Activated CD8-positive, alpha-beta memory T cell treated with anti-CD3 and anti-CD28 coated beads, Interleukin-2, amount 10 ng/mL, durations not matched to agents 7 days and 5 days (primary cell): ENCODE measurements at regions not wholly inside any gene's neighbourhood (a gene's known extent, or its start where the extent isn't known, plus 50 kb on each side); places are given as distances from the start of the nearest gene placed in this dataset.

Experiments
- ATAC-seq: fragments of 150-1000 bp; cut with Tn5 transposase; one replicate; pipeline ENCODE4 v1.10.0; 2021; ENCODE audit warnings: moderate library complexity
- CTCF ChIA-PET: fragments of 350-600 bp; sonication (Branson Sonifier 250); formaldehyde crosslinking; loops from one replicate; lab custom pipeline; 2021; ENCODE audit warnings: antibody characterized with exemption; lab: Charles Lee
- DNase-seq: peaks from one replicate; pipeline ENCODE4 v3.0.0-alpha.2; 2020
- H3K27ac Mint-ChIP-seq: one replicate; pipeline ENCODE4 v1.8.0; 2021; ENCODE audit warnings: mild to moderate bottlenecking, mixed read lengths
- H3K27me3 Mint-ChIP-seq: one replicate; pipeline ENCODE4 v1.8.0; 2021; ENCODE audit warnings: mixed read lengths
- H3K36me3 Mint-ChIP-seq: one replicate; pipeline ENCODE4 v1.8.0; 2021; ENCODE audit warnings: mild to moderate bottlenecking, mixed read lengths
- H3K4me1 Mint-ChIP-seq: one replicate; pipeline ENCODE4 v1.8.0; 2021; ENCODE audit warnings: mixed read lengths
- H3K4me3 Mint-ChIP-seq: one replicate; pipeline ENCODE4 v1.8.0; 2021; ENCODE audit warnings: mild to moderate bottlenecking, moderate library complexity, mixed read lengths
- H3K9me3 Mint-ChIP-seq: one replicate; pipeline ENCODE4 v1.8.0; 2022; ENCODE audit warnings: low read depth, mixed read lengths

GRCh38 chr16:66134875-66135274 lies 231.6 kb upstream of the CDH5 start:
- Mint-ChIP-seq H3K27ac (no peak overlapping the region), H3K4me3 (no peak overlapping the region), H3K27me3 (peaks cover 4% of the 10 kb centered on the region), H3K9me3 (no peaks in the 10 kb centered on the region), H3K4me1 (no peaks in the 10 kb centered on the region), H3K36me3 (no peaks in the 10 kb centered on the region)
- ATAC-seq = no peak
- CTCF ChIA-PET = no interaction called here
- no peak for DNase-seq

GRCh38 chr16:66133643-66134338 lies 232.7 kb upstream of the CDH5 start:
- Mint-ChIP-seq H3K9me3 (no peaks in the 10 kb centered on the region), H3K27me3 (peaks cover 9% of the 10 kb centered on the region), H3K27ac (no peak overlapping the region), H3K36me3 (no peaks in the 10 kb centered on the region), H3K4me3 (no peak overlapping the region), H3K4me1 (no peaks in the 10 kb centered on the region)
- ATAC-seq = no peak
- CTCF ChIA-PET = no interaction called here
- DNase-seq = no peak

GRCh38 chr16:66131895-66132294 lies 234.6 kb upstream of the CDH5 start:
- ATAC-seq = no peak
- no peaks in the 10 kb centered on the region for H3K4me1 Mint-ChIP-seq
- peaks cover 28% of the 10 kb centered on the region for H3K27me3 Mint-ChIP-seq
- DNase-seq = no peak
- no peak overlapping the region for H3K27ac Mint-ChIP-seq
- no peak overlapping the region for H3K4me3 Mint-ChIP-seq
- H3K36me3 Mint-ChIP-seq = no peaks in the 10 kb centered on the region
- CTCF ChIA-PET = no interaction called here
- H3K9me3 Mint-ChIP-seq = no peaks in the 10 kb centered on the region

GRCh38 chr16:66131156-66131807 lies 235.2 kb upstream of the CDH5 start:
- Mint-ChIP-seq H3K4me3 (no peak overlapping the region), H3K9me3 (no peaks in the 10 kb centered on the region), H3K36me3 (no peaks in the 10 kb centered on the region), H3K4me1 (no peaks in the 10 kb centered on the region), H3K27me3 (peaks cover 33% of the 10 kb centered on the region), H3K27ac (no peak overlapping the region)
- DNase-seq (no peak), ATAC-seq (no peak)
- CTCF ChIA-PET = no interaction called here

- H3K9me3 Mint-ChIP-seq = no peaks in the 10 kb centered on the region
- H3K27me3 Mint-ChIP-seq = peaks cover 33% of the 10 kb centered on the region
- ATAC-seq (no peak), DNase-seq (no peak)
- H3K27ac Mint-ChIP-seq = no peak overlapping the region
- H3K4me3 Mint-ChIP-seq = no peak overlapping the region
- CTCF ChIA-PET = no interaction called here
- H3K36me3 Mint-ChIP-seq = no peaks in the 10 kb centered on the region
- no peaks in the 10 kb centered on the region for H3K4me1 Mint-ChIP-seq
Observed at GRCh38 chr16:66130296-66130905, 236.1 kb upstream of the CDH5 start.

- Mint-ChIP-seq H3K9me3 (no peaks in the 10 kb centered on the region), H3K27me3 (peaks cover 38% of the 10 kb centered on the region), H3K27ac (no peak overlapping the region), H3K4me1 (no peaks in the 10 kb centered on the region), H3K36me3 (no peaks in the 10 kb centered on the region), H3K4me3 (no peak overlapping the region)
- DNase-seq = no peak
- CTCF ChIA-PET = no interaction called here
- ATAC-seq = no peak
Observed at GRCh38 chr16:66129196-66129595, 237.3 kb upstream of the CDH5 start.

GRCh38 chr16:66128371-66128770 lies 238.1 kb upstream of the CDH5 start:
- Mint-ChIP-seq H3K27ac (no peak overlapping the region), H3K4me1 (no peaks in the 10 kb centered on the region), H3K27me3 (peaks cover 38% of the 10 kb centered on the region), H3K9me3 (no peaks in the 10 kb centered on the region), H3K4me3 (no peak overlapping the region), H3K36me3 (no peaks in the 10 kb centered on the region)
- DNase-seq = no peak
- CTCF ChIA-PET = no interaction called here
- no peak for ATAC-seq

- Mint-ChIP-seq H3K27ac (no peak overlapping the region), H3K27me3 (peaks cover 38% of the 10 kb centered on the region), H3K9me3 (no peaks in the 10 kb centered on the region), H3K36me3 (no peaks in the 10 kb centered on the region), H3K4me3 (no peak overlapping the region), H3K4me1 (no peaks in the 10 kb centered on the region)
- CTCF ChIA-PET = no interaction called here
- DNase-seq (no peak), ATAC-seq (no peak)
Observed at GRCh38 chr16:66127459-66128370, 238.8 kb upstream of the CDH5 start.

GRCh38 chr16:66121466-66121865 lies 245.0 kb upstream of the CDH5 start:
- no peak overlapping the region for H3K27ac Mint-ChIP-seq
- no peaks in the 10 kb centered on the region for H3K36me3 Mint-ChIP-seq
- no peak overlapping the region for H3K4me3 Mint-ChIP-seq
- DNase-seq (no peak), ATAC-seq (no peak)
- H3K4me1 Mint-ChIP-seq = no peaks in the 10 kb centered on the region
- H3K27me3 Mint-ChIP-seq = peaks cover 6% of the 10 kb centered on the region
- CTCF ChIA-PET = no interaction called here
- H3K9me3 Mint-ChIP-seq = no peaks in the 10 kb centered on the region

GRCh38 chr16:66120656-66121055 lies 245.8 kb upstream of the CDH5 start:
- Mint-ChIP-seq H3K27me3 (peaks cover 4% of the 10 kb centered on the region), H3K9me3 (no peaks in the 10 kb centered on the region), H3K36me3 (no peaks in the 10 kb centered on the region), H3K4me3 (no peak overlapping the region), H3K27ac (no peak overlapping the region), H3K4me1 (no peaks in the 10 kb centered on the region)
- CTCF ChIA-PET = no interaction called here
- DNase-seq (no peak), ATAC-seq (no peak)

- CTCF ChIA-PET = no interaction called here
- Mint-ChIP-seq H3K4me3 (no peak overlapping the region), H3K4me1 (no peaks in the 10 kb centered on the region), H3K27ac (no peak overlapping the region), H3K36me3 (no peaks in the 10 kb centered on the region), H3K9me3 (no peaks in the 10 kb centered on the region), H3K27me3 (no peaks in the 10 kb centered on the region)
- DNase-seq (no peak), ATAC-seq (no peak)
Observed at GRCh38 chr16:66116163-66117002, 250.1 kb upstream of the CDH5 start.

GRCh38 chr16:66115373-66115772 lies 251.1 kb upstream of the CDH5 start:
- no peaks in the 10 kb centered on the region for H3K4me1 Mint-ChIP-seq
- CTCF ChIA-PET = no interaction called here
- no peak overlapping the region for H3K4me3 Mint-ChIP-seq
- H3K27me3 Mint-ChIP-seq = no peaks in the 10 kb centered on the region
- no peaks in the 10 kb centered on the region for H3K36me3 Mint-ChIP-seq
- no peaks in the 10 kb centered on the region for H3K9me3 Mint-ChIP-seq
- no peak overlapping the region for H3K27ac Mint-ChIP-seq
- ATAC-seq (no peak), DNase-seq (no peak)

- no peak for DNase-seq
- Mint-ChIP-seq H3K27ac (no peak overlapping the region), H3K4me3 (no peak overlapping the region), H3K36me3 (no peaks in the 10 kb centered on the region), H3K4me1 (no peaks in the 10 kb centered on the region), H3K9me3 (no peaks in the 10 kb centered on the region), H3K27me3 (no peaks in the 10 kb centered on the region)
- CTCF ChIA-PET = no interaction called here
- no peak for ATAC-seq
Observed at GRCh38 chr16:66113223-66113622, 253.3 kb upstream of the CDH5 start.
